Sigmoid colon (tissue), 6 donors: ENCODE measurements at regions not wholly inside any gene's neighbourhood (a gene's known extent, or its start where the extent isn't known, plus 50 kb on each side); places are given as distances from the start of the nearest gene placed in this dataset.
A peak's percentile ranks its signal among the peaks of the same experiment; 100 is the strongest.

Source experiments
- DNase-seq: peaks from one replicate; pipeline ENCODE4 v3.0.0-alpha.2; 2019
- H3K27ac ChIP-seq, 4 donors: fragments of 200-600 bp; sonication (generic); one replicate each; pipeline ENCODE4 v1.5.1; 2016 to 2019; ENCODE audit warnings: mild to moderate bottlenecking in 1 of 4
- H3K27me3 ChIP-seq, 3 donors: fragments of 200-600 bp; sonication (generic); one replicate each; pipeline ENCODE4 v1.5.1; 2019; ENCODE audit warnings: mild to moderate bottlenecking in 1 of 3
- H3K36me3 ChIP-seq, 4 donors: fragments of 200-600 bp; sonication (generic); one replicate each; pipeline ENCODE4 v1.5.1; 2016 to 2019
- H3K4me1 ChIP-seq, 4 donors: fragments of 200-600 bp; sonication (generic); one replicate each; pipeline ENCODE4 v1.5.1; 2017 to 2019
- H3K4me3 ChIP-seq, 4 donors: fragments of 200-600 bp; sonication (generic); one replicate each; pipeline ENCODE4 v1.5.1; 2017 to 2019; ENCODE audit warnings: mild to moderate bottlenecking in 2 of 4, moderate library complexity in 1 of 4
- H3K9me3 ChIP-seq, 4 donors: fragments of 200-600 bp in 3 of 4; sonication (generic) in 3 of 4; one replicate each; pipeline versions ENCODE4 v1.5.1 to v1.6.1; 2013 to 2019
- CTCF ChIP-seq, 4 experiments: fragments of 450-650 bp in 3 of 4; fragments of 200-600 bp in 1 of 4; IDR thresholded peaks; one replicate each; pipeline ENCODE4 v1.5.1; 2016 to 2019; ENCODE audit warnings: antibody characterized with exemption in 4 of 4, mild to moderate bottlenecking in 3 of 4, moderate library complexity in 2 of 4
- EP300 ChIP-seq, 4 donors: sonication (generic); formaldehyde crosslinking; IDR thresholded peaks; one replicate each; pipeline ENCODE4 v1.6.1; 2017; ENCODE audit warnings: antibody characterized with exemption in 4 of 4
- POLR2A ChIP-seq, 2 donors: fragments of 450-650 bp; IDR thresholded peaks; one replicate each; pipeline ENCODE4 v1.6.1; 2016; ENCODE audit warnings: antibody characterized with exemption in 2 of 2, mild to moderate bottlenecking in 2 of 2, moderate library complexity in 2 of 2
- POLR2AphosphoS5 ChIP-seq, 4 donors: sonication (generic); formaldehyde crosslinking; IDR thresholded peaks; one replicate each; pipeline ENCODE4 v1.6.1; 2017; ENCODE audit warnings: antibody characterized with exemption in 4 of 4
- WGBS, 2 donors: extraction: QIAGEN DNeasy Blood & Tissue Kit; methylation state at CpG; one replicate each; pipeline ENCODE4 v1.1.7; 2013; 5-methylcytosine and 5-hydroxymethylcytosine counted together
- intact Hi-C: fragments of 100-400 bp; cut with DNase I; formaldehyde crosslinking; loops from one replicate; pipeline ENCODE4 v1.15.1; 2023
- donor health status: healthy with polysubstance abuse.
- donor health status: healthy.

- Histone ChIP-seq H3K4me1 (peaks cover 0 to 78% (median 68%) of the 10 kb centered on the region in 4 donors), H3K9me3 (no peaks in the 10 kb centered on the region), H3K36me3 (no peaks in the 10 kb centered on the region), H3K27me3 (no peaks in the 10 kb centered on the region), H3K4me3 (no peak overlapping the region), H3K27ac (peak overlapping the region in 3 of 4 donors; percentile 68 to 78 (median 74))
- WGBS, 2 donors: 66 to 69% methylated on average over 6 of the region's 6 CpGs
- peak; percentile 62 for DNase-seq
- TF ChIP-seq CTCF (IDR thresholded peaks at IDR 0.05) (peak in 1 of 4 experiments; percentile 10), EP300 (IDR thresholded peaks at IDR 0.05) (no peak)
- intact Hi-C loops: loop anchor here (10.0 kb wide), 1 partner anchor 1004 kb away; no protein-coding TSS in a partner anchor
These were observed 200.9 kb downstream of the PLPP3 start for GRCh38 chr1:56378341-56379070.

- no peak for DNase-seq
- Histone ChIP-seq H3K27me3 (no peaks in the 10 kb centered on the region), H3K4me1 (peaks cover 0 to 82% (median 71%) of the 10 kb centered on the region in 4 donors), H3K4me3 (no peak overlapping the region), H3K36me3 (no peaks in the 10 kb centered on the region), H3K27ac (peak overlapping the region; percentile 41 to 78 (median 71)), H3K9me3 (no peaks in the 10 kb centered on the region)
- intact Hi-C loops: loop anchor here (10.0 kb wide), 1 partner anchor 1003 kb away; no protein-coding TSS in a partner anchor
- TF ChIP-seq POLR2AphosphoS5 (IDR thresholded peaks at IDR 0.05) (peak in 2 of 4 donors; percentile 5 to 50), POLR2A (IDR thresholded peaks at IDR 0.05) (no peak)
- 67 to 84% methylated on average over 2 of the region's 2 CpGs for WGBS, 2 donors
These were observed 201.9 kb downstream of the PLPP3 start for GRCh38 chr1:56377431-56377830.

- Histone ChIP-seq H3K27ac (peak overlapping the region; percentile 41 to 78 (median 71)), H3K4me3 (no peak overlapping the region), H3K4me1 (peaks cover 0 to 82% (median 70%) of the 10 kb centered on the region in 4 donors), H3K27me3 (no peaks in the 10 kb centered on the region), H3K9me3 (no peaks in the 10 kb centered on the region), H3K36me3 (no peaks in the 10 kb centered on the region)
- TF ChIP-seq POLR2AphosphoS5 (IDR thresholded peaks at IDR 0.05): peak in 3 of 4 donors; percentile 58 to 68 (median 62)
- TF ChIP-seq CTCF (IDR thresholded peaks at IDR 0.05): no peak
- peak; percentile 83 for DNase-seq
- WGBS, 2 donors: 28 to 78% methylated on average over 7 of the region's 7 CpGs
- intact Hi-C loops: loop anchor here (10.0 kb wide), 1 partner anchor 1002 kb away; no protein-coding TSS in a partner anchor
These were observed 203.0 kb downstream of the PLPP3 start for GRCh38 chr1:56376188-56376984.

GRCh38 chr1:56375326-56375804 is 204.0 kb downstream of the PLPP3 start:
- Histone ChIP-seq H3K27ac (peak overlapping the region; percentile 14 to 78 (median 58)), H3K36me3 (no peaks in the 10 kb centered on the region), H3K27me3 (no peaks in the 10 kb centered on the region), H3K4me3 (no peak overlapping the region), H3K9me3 (no peaks in the 10 kb centered on the region), H3K4me1 (peaks cover 0 to 74% (median 63%) of the 10 kb centered on the region in 4 donors)
- WGBS, 2 donors: 47 to 55% methylated on average over 5 of the region's 5 CpGs
- TF ChIP-seq CTCF (IDR thresholded peaks at IDR 0.05) (no peak), POLR2A (IDR thresholded peaks at IDR 0.05) (no peak), EP300 (IDR thresholded peaks at IDR 0.05) (no peak), POLR2AphosphoS5 (IDR thresholded peaks at IDR 0.05) (no peak)
- no peak for DNase-seq
- intact Hi-C loops: loop anchor here (10.0 kb wide), 1 partner anchor 1001 kb away; no protein-coding TSS in a partner anchor
